ENCODE measurements at regions not wholly inside any gene's neighbourhood (a gene's known extent, or its start where the extent isn't known, plus 50 kb on each side); places are given as distances from the start of the nearest gene placed in this dataset.
"Not testable (repeated sequence)": the region's sequence is repeated elsewhere in the genome, so short reads cannot be mapped to it uniquely, and the experiment has no call there.

DNA sequence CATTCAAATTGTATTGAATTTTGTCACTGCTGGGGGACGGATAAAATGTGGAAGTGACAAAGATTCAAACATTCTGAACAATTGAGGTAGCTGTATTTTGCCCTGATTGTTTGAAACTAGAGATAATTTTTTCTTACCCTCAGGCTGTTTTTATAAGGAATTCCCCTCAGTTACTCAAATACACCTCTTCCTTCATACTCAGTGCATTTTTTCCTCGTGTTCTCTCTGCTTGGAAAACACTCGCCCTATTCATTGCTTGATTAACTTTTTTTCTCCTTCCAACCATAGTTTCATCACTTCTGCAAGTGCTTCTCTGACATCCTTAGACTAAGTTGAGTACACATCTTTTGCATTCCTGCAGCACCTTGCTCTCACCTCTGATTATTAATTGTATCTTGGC is 454.5 kb upstream of the FAM174A start:
- not testable (repeated sequence) for H3K27ac ChIP-seq; H3K9me3 ChIP-seq (ENCODE audit: severe bottlenecking); H3K4me3 ChIP-seq (ENCODE audit: low read depth, low read length); H3K27me3 ChIP-seq (ENCODE audit: insufficient read depth, low read depth, severe bottlenecking); H3K36me3 ChIP-seq; DNase-seq

- not testable (repeated sequence) for H3K4me3 ChIP-seq (ENCODE audit: low read depth, low read length); DNase-seq; H3K27ac ChIP-seq; H3K9me3 ChIP-seq (ENCODE audit: severe bottlenecking); H3K36me3 ChIP-seq; H3K27me3 ChIP-seq (ENCODE audit: insufficient read depth, low read depth, severe bottlenecking)
Measured at GRCh38 chr5:100079163-100079562, 456.0 kb upstream of the FAM174A start.

DNA sequence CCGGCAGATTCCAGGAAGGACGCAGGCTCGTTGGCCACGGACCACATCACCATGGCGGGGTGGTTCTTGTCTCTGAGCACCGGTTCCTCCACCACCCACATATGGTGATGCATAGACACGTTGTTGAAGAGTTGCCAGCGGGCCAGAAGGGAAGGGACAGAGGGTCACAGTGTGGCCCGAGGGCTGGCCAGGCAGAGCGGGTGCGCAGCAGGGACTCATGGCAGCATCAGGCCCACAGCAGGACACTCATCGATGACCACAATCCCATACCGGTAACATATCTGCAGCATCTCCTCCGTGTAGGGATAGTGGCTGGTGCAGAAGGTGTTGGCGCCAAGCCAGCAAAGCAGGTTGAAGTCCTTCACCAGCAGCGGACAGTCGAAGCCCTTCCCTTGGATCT is 469.2 kb upstream of the FAM174A start:
- not testable (repeated sequence) for H3K9me3 ChIP-seq (ENCODE audit: severe bottlenecking); H3K27me3 ChIP-seq (ENCODE audit: insufficient read depth, low read depth, severe bottlenecking); DNase-seq; H3K36me3 ChIP-seq; H3K27ac ChIP-seq; H3K4me3 ChIP-seq (ENCODE audit: low read depth, low read length)

DNA sequence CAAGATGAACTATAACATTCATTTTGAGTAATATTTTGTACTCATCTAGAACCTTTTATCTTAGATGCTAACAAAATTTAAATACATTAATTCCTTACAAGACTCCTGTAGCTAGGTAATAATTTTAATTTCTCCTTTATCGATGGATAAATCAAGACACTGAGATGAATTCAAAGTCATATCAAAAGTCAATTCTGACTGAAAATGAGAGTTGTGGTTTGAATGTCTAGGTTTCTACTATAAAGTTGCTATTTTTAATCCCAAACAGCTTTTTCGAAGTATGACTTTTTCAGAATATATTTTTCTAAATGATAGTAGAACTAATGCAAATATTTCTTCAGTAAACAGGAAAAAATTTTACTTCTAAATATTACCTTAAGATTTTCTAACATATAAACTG is 491.7 kb upstream of the FAM174A start:
- H3K4me3 ChIP-seq (ENCODE audit: low read depth, low read length): no peak overlapping the region
- no peak overlapping the region for H3K27ac ChIP-seq
- TF ChIP-seq CTCF (IDR thresholded peaks at IDR 0.05; ENCODE audit: low read depth, low read length): no peak
- no peaks in the 10 kb centered on the region for H3K27me3 ChIP-seq (ENCODE audit: insufficient read depth, low read depth, severe bottlenecking)
- H3K36me3 ChIP-seq: no peaks in the 10 kb centered on the region
- no peak for DNase-seq
- no peaks in the 10 kb centered on the region for H3K9me3 ChIP-seq (ENCODE audit: severe bottlenecking)

GRCh38 chr5:100026606-100027005 is 508.6 kb upstream of the FAM174A start:
- no peaks in the 10 kb centered on the region for H3K9me3 ChIP-seq (ENCODE audit: severe bottlenecking)
- no peaks in the 10 kb centered on the region for H3K27me3 ChIP-seq (ENCODE audit: insufficient read depth, low read depth, severe bottlenecking)
- no peak overlapping the region for H3K27ac ChIP-seq
- no peak for TF ChIP-seq CTCF (IDR thresholded peaks at IDR 0.05; ENCODE audit: low read depth, low read length)
- peak; percentile 14 for DNase-seq
- H3K36me3 ChIP-seq: no peaks in the 10 kb centered on the region
- H3K4me3 ChIP-seq (ENCODE audit: low read depth, low read length): no peak overlapping the region

DNA sequence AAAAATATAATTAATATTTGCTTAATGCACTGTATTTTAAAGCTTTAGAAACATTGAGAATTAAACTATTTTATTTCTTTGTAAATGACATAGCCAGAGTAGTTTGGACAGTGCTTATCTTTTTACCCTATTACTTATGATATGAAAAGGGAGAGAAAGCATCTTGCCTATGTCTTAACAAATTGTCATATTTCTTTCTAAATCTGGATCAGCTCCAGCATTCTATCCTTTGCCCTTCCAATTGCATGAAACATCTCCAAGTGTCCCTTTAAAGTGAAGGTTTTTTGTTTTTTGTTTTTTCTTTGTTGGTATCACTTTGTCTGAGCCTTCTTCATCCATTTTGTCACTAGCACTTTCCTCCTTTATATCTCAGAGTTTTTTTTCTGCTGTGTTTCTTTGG is 511.6 kb upstream of the FAM174A start:
- H3K4me3 ChIP-seq (ENCODE audit: low read depth, low read length): no peak overlapping the region
- H3K9me3 ChIP-seq (ENCODE audit: severe bottlenecking): no peaks in the 10 kb centered on the region
- H3K36me3 ChIP-seq: no peaks in the 10 kb centered on the region
- no peaks in the 10 kb centered on the region for H3K27me3 ChIP-seq (ENCODE audit: insufficient read depth, low read depth, severe bottlenecking)
- no peak for TF ChIP-seq CTCF (IDR thresholded peaks at IDR 0.05; ENCODE audit: low read depth, low read length)
- DNase-seq: no peak
- no peak overlapping the region for H3K27ac ChIP-seq

GRCh38 chr5:100017520-100018262 is 517.5 kb upstream of the FAM174A start:
- no peaks in the 10 kb centered on the region for H3K27me3 ChIP-seq (ENCODE audit: insufficient read depth, low read depth, severe bottlenecking)
- TF ChIP-seq CTCF (IDR thresholded peaks at IDR 0.05; ENCODE audit: low read depth, low read length): no peak
- H3K4me3 ChIP-seq (ENCODE audit: low read depth, low read length): no peak overlapping the region
- no peak for DNase-seq
- H3K36me3 ChIP-seq: no peaks in the 10 kb centered on the region
- H3K27ac ChIP-seq: no peak overlapping the region
- H3K9me3 ChIP-seq (ENCODE audit: severe bottlenecking): no peaks in the 10 kb centered on the region

DNA sequence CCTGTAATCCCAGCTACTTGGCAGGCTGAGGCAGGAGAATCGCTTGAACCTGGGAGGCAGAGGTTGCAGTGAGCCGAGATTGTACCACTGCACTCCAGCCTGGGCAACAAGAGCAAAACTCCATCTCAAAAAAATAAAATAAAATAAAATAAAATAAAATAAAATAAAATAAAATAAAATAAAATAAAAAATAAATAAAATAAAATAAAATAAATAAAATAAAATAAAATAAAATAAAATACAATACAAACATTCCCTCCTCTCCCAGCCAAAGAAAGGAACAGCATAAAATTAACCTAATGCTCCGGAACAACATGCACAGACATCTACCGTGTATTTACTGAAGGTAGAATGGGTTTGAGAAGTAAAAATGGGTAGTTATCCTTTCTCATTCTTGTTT is 521.9 kb upstream of the FAM174A start:
- not testable (repeated sequence) for DNase-seq; H3K36me3 ChIP-seq; H3K9me3 ChIP-seq (ENCODE audit: severe bottlenecking); H3K27me3 ChIP-seq (ENCODE audit: insufficient read depth, low read depth, severe bottlenecking); H3K4me3 ChIP-seq (ENCODE audit: low read depth, low read length); H3K27ac ChIP-seq

DNA sequence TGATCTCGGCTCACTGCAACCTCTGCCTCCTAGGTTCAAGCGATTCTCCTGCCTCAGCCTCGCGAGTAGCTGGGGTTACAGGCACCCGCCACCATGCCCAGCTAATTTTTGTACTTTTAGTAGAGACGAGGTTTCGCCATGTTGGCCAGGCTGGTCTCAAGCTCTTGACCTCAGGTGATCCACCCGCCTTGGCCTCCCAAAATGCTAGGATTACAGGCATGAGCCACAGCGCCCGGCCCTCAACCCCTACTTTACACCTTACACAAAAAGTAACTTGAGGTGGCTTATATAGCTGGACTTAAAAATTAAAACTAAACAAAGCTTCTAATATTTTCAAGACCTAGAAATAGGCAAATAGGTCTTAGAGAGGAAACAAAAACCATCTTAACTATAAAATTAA is 524.0 kb upstream of the FAM174A start:
- not testable (repeated sequence) for H3K4me3 ChIP-seq (ENCODE audit: low read depth, low read length); H3K9me3 ChIP-seq (ENCODE audit: severe bottlenecking); DNase-seq; H3K36me3 ChIP-seq; H3K27ac ChIP-seq; H3K27me3 ChIP-seq (ENCODE audit: insufficient read depth, low read depth, severe bottlenecking)

Data from WERI-Rb-1 (cell line).